Neuron (in vitro differentiated cells): ENCODE measurements at regions not wholly inside any gene's neighbourhood (a gene's known extent, or its start where the extent isn't known, plus 50 kb on each side); places are given as distances from the start of the nearest gene placed in this dataset.
"Not testable (repeated sequence)": the region's sequence is repeated elsewhere in the genome, so short reads cannot be mapped to it uniquely, and the experiment has no call there.

Experiments used
- H2AFZ ChIP-seq: one replicate; pipeline ENCODE4 v1.6.1; 2013; ENCODE audit warnings: low read depth, mild to moderate bottlenecking, inconsistent platforms, low read length, moderate library complexity
- H3K27me3 ChIP-seq: one replicate; pipeline ENCODE4 v1.6.1; 2013; ENCODE audit warnings: low read length; ENCODE audit not compliant: insufficient read depth
- H3K36me3 ChIP-seq: one replicate; pipeline ENCODE4 v1.6.1; 2013; ENCODE audit warnings: low read length; ENCODE audit not compliant: insufficient read depth
- H3K4me1 ChIP-seq: one replicate; pipeline ENCODE4 v1.6.1; 2013; ENCODE audit warnings: low read length; ENCODE audit not compliant: insufficient read depth
- H3K4me3 ChIP-seq: 2 replicates; pipeline ENCODE4 v1.5.1; 2013; ENCODE audit warnings: mild to moderate bottlenecking, low read length, moderate library complexity
- H3K9me3 ChIP-seq: one replicate; pipeline ENCODE4 v1.6.1; 2013; ENCODE audit warnings: low read length

DNA sequence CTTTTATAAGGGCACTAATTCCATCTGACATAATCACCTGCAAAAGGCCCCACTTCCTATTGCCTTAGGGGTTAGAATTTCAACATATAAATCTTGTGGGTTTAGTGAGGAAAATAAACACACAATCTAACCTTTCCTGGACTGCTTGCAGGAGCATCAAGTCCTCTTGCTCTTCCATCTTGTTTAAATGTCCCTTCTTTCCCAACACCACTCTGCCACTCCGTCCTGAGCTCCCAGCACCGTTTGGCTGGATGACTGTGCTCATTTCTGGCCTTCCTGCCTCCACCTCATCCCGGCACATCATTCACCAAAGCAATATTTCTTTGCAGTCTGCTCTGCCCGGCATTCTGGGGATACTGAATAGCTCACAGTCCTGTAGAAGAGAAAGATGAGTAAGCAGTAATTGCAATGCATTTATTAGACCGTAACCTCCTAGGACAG is 247.8 kb downstream of the BCL2 start:
- H3K27me3 ChIP-seq, result peaks cover 2% of the 10 kb centered on the region
- no peaks in the 10 kb centered on the region for H3K36me3 ChIP-seq
- no peak overlapping the region for H2AFZ ChIP-seq
- H3K4me1 ChIP-seq, result peaks cover 3% of the 10 kb centered on the region
- H3K4me3 ChIP-seq, result no peak overlapping the region
- no peaks in the 10 kb centered on the region for H3K9me3 ChIP-seq

DNA sequence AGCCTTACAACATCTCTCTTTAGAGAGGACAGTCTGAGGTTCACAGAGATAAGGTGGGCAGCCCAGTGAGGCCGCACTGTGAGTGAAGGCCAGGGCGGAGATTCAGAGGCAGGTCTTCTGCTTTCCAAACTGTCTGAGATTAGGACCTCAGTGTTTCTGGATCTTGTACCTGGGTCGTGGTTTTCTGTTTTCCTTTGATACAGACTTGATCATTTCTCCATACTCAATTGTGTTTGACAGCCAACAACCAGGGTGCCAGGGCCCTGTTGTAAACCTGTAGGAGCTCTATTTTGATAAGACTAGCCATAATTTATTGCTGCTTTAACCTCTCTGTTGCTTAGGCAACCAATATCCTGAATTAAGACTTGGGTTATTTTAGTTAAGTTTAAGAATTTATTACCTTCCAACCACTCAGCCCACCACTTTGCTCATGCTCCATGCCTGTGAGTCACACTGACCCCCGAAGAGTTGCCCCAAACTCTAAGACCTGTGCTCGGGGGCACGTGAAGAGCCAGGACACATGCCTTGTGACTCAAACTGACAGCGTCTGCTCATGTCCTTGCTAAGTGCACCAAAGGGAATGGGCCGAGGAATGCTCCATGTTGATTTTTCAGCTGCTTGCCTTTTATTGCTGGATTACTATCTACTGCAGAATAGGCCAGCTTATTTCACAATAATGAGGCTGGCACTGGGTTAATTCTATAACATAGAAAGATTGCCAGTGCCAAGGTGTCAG is 248.6 kb downstream of the BCL2 start:
- no peaks in the 10 kb centered on the region for H3K36me3 ChIP-seq
- H3K4me1 ChIP-seq, result peaks cover 3% of the 10 kb centered on the region
- H2AFZ ChIP-seq, result no peak overlapping the region

DNA sequence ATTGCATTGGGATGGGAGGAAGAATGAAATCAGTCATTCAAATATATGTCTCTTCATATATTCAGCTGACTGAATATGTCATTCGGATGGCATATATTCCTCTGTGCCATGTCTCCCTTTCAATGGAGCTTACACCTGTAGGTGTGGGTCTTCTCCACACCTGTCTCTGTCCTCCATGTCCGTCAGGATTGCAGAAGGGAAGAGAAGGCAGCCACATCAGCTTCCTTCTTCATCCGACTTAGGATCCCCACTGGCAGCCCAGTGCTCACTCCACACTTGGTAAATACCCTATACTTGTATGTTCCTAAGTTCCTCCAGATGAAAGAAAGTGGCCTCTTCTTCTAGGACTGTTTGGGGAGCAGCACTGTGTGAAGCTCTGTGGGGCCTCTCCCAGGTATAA is 250.1 kb downstream of the BCL2 start:
- H3K9me3 ChIP-seq, result no peaks in the 10 kb centered on the region
- no peak overlapping the region for H3K4me3 ChIP-seq
- H2AFZ ChIP-seq, result no peak overlapping the region
- no peaks in the 10 kb centered on the region for H3K36me3 ChIP-seq
- no peaks in the 10 kb centered on the region for H3K4me1 ChIP-seq
- peaks cover 2% of the 10 kb centered on the region for H3K27me3 ChIP-seq

More for the DNA sequence above, 248.6 kb downstream of the BCL2 start:
- H3K4me3 ChIP-seq, result no peak overlapping the region
- H3K27me3 ChIP-seq, result peaks cover 2% of the 10 kb centered on the region
- no peaks in the 10 kb centered on the region for H3K9me3 ChIP-seq

DNA sequence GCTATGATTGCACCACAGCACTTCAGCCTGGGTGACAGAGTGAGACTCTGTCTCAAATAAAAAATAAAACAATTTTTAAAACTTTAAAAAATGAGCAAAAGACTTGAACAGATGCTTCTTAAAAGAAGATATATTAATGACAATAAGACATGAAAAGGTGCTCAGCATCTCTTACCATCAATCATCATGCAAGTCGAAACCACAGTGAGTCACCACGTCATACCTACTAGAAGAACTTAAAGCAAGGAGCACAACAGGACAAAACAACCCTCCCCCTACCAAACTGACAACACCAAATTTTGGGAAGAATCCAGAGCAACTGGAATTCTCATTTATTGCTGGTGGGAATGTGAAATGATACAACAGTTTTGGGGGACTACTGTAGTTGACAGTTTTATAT is 251.6 kb downstream of the BCL2 start:
- Histone ChIP-seq H3K9me3 (no peaks in the 10 kb centered on the region), H2AFZ (no peak overlapping the region), H3K27me3 (peaks cover 2% of the 10 kb centered on the region), H3K4me3 (no peak overlapping the region), H3K36me3 (no peaks in the 10 kb centered on the region), H3K4me1 (no peaks in the 10 kb centered on the region)

DNA sequence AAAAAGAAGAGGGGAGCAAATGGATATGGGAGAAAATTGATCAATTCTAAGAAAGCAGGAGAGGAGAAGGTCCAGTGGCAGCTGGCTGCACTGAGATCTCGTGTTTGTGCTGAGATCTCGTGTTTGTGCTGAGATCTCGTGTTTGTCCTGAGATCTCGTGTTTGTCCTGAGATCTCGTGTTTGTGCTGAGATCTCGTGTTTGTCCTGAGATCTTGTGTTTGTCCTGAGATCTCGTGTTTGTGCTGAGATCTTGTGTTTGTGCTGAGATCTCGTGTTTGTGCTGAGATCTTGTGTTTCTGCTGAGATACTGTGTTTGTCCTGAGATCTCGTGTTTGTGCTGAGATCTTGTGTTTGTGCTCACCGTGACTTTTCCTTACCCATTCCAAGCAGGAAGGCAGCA is 254.4 kb downstream of the BCL2 start:
- no peaks in the 10 kb centered on the region for H3K9me3 ChIP-seq
- no peaks in the 10 kb centered on the region for H3K36me3 ChIP-seq
- no peaks in the 10 kb centered on the region for H3K4me1 ChIP-seq
- H3K4me3 ChIP-seq, result no peak overlapping the region
- H3K27me3 ChIP-seq, result peaks cover 1% of the 10 kb centered on the region
- H2AFZ ChIP-seq, result no peak overlapping the region

DNA sequence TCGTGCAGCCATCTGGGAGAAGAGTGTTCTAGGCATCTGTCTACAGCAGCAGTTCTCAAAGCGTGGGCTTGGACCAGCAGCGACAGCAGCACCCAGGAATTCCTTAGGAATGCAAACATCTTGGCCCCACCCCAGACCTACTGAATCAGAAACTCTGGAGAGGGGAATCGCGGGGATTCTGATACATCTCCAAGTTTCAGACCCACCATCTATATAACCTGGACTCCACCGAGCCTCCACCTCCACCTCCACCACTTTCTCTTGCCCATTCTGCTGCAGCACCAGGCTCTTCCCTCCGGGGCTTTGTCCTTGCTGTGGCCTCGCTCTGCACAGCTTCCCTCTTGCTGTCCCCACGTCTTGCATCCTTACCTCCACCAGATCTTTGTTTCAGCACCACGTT is 256.4 kb downstream of the BCL2 start:
- Histone ChIP-seq H2AFZ (no peak overlapping the region), H3K4me1 (no peaks in the 10 kb centered on the region), H3K27me3 (no peaks in the 10 kb centered on the region), H3K36me3 (no peaks in the 10 kb centered on the region), H3K4me3 (no peak overlapping the region), H3K9me3 (no peaks in the 10 kb centered on the region)

DNA sequence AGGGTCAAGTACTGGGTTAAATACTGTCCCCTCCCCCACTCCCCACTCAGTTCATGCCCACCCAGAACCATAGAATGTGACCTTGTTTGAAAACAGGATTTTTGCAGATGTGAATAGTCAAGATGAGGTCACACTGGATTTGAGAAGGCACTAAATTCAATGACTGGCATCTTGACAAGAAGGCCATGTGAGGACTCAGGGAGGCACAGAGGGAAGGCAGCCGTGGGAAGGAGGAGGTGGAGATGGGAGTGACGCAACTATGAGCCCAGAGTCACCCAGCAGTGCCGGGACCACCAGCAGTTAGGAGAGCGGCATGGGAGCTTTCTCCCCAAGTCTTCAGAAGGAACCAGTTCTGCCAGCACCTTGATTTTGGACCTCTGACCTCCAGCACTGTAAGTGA is 257.3 kb downstream of the BCL2 start:
- Histone ChIP-seq H3K36me3 (no peaks in the 10 kb centered on the region), H3K27me3 (no peaks in the 10 kb centered on the region), H3K4me1 (no peaks in the 10 kb centered on the region), H3K9me3 (no peaks in the 10 kb centered on the region), H3K4me3 (no peak overlapping the region), H2AFZ (no peak overlapping the region)

DNA sequence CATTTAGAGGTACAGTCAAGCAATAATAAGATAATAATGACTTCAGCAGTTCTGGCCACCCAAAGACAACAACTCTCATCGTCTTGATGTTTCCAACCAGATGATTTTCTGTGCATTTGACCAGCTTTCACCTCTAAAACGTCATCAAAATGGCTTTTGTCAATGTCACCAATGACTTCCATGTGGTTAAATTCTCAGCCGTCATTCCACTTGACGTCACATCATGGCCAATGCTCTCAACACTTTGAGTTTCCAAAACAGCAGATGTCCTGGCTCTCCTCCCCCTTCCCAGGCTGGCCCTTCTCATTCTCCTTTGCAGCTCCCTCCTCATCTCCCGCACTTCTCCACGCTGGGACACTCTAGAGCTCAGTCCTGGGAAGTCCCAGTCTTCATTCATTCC is 258.3 kb downstream of the BCL2 start:
- Histone ChIP-seq H3K4me1 (no peaks in the 10 kb centered on the region), H2AFZ (no peak overlapping the region), H3K36me3 (no peaks in the 10 kb centered on the region), H3K27me3 (no peaks in the 10 kb centered on the region), H3K4me3 (no peak overlapping the region), H3K9me3 (no peaks in the 10 kb centered on the region)

DNA sequence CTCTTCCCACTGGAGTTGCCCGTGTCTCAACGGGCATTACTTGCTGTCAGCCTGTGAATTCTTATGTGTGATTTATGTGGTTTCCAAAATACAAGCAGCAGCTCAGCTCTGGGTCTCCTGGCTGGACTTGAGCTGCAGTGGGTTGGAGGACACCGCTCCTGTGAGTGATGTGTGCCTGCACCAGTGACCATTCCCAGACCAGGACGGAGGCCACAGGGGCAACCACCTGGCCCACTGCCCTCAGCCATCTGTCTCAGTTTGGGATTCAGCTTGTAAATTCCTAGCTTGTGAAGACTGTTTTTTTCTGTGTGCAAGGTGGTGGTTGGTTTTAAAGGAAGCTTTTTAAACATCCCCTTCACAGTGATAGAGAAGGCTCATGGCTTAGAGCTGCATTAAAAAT is 261.0 kb downstream of the BCL2 start:
- H3K4me1 ChIP-seq, result no peaks in the 10 kb centered on the region
- no peaks in the 10 kb centered on the region for H3K9me3 ChIP-seq
- no peaks in the 10 kb centered on the region for H3K36me3 ChIP-seq

DNA sequence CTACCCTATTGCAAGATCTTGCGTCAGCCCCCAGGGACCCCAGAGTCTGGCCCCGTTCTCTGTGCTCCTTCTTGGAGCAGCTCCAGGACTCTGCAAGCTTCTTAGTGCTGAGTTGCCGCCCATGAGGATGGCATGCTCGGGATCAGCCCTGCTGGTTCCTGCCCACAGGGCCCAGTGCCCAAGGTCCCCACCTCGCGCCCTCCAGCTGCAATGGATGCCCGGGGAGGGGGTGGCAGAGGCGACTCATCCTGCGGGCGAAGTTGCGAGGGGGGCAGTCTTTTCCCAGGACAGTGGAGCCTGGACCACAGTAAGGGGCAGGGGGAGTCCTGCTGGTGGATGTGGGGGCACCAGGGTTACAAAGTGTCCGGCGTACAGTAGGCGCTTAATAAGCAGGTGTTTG is 261.9 kb downstream of the BCL2 start:
- Histone ChIP-seq H2AFZ (no peak overlapping the region), H3K4me1 (no peaks in the 10 kb centered on the region), H3K9me3 (no peaks in the 10 kb centered on the region), H3K27me3 (no peaks in the 10 kb centered on the region), H3K4me3 (no peak overlapping the region), H3K36me3 (no peaks in the 10 kb centered on the region)

More for the DNA sequence above, 261.0 kb downstream of the BCL2 start:
- no peak overlapping the region for H3K4me3 ChIP-seq
- H3K27me3 ChIP-seq, result no peaks in the 10 kb centered on the region
- H2AFZ ChIP-seq, result no peak overlapping the region

DNA sequence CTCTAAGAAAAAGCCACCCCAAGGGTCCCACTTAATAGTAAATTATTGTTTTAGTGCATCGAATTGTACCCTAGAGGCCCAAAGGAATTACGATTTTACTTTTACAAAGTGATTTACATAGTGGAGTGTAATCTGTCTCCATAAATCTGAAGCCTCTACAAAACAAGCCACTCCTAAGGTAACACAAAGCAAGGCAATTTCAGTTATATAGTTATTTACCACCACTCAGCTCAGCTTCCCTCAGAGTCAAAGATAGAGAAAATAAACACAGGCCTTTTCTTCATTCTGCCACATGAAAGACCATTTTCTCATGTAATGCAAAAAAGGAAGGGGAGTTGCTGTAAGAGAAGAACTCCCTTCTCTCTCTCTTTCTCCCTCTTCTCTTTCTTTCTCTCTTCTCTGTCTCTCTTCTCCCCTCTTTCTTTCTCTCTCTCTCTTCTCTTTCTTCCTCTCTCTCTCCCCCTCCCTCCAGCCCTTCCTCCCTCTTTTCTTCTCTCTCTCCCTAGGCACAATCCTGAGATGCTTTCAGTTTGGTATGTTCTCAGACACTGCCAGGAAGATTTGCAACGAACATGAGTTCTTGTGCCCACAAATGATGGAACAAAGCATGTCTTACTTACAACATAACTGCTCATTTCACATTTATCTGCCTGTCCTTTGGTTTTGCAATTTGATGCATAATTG is 264.5 kb downstream of the BCL2 start:
- no peaks in the 10 kb centered on the region for H3K4me1 ChIP-seq
- no peak overlapping the region for H3K4me3 ChIP-seq
- H2AFZ ChIP-seq, result peak overlapping the region; percentile 2
- H3K9me3 ChIP-seq, result no peaks in the 10 kb centered on the region
- peaks cover 3% of the 10 kb centered on the region for H3K27me3 ChIP-seq
- no peaks in the 10 kb centered on the region for H3K36me3 ChIP-seq

DNA sequence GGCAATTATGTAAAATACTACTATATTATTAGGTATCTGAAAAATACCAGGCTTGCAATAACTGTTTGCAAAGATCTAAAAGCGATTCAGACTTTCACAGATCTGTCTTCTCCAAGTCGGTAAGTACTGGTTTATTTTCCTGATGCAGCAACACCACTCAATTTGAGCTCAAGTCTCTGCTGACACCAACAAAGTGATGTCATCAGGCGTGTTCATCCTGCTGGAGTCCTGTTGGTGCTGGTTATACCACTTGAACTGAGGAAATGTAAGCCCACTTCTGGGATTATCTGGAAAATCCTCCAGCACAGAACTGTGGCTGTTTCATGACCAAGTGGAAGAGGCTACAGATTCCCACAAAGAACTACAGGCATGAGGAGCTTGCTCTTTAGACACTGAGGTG is 267.6 kb downstream of the BCL2 start:
- no peak overlapping the region for H3K4me3 ChIP-seq
- H3K36me3 ChIP-seq, result no peaks in the 10 kb centered on the region
- no peaks in the 10 kb centered on the region for H3K9me3 ChIP-seq
- H2AFZ ChIP-seq, result no peak overlapping the region
- no peaks in the 10 kb centered on the region for H3K4me1 ChIP-seq
- H3K27me3 ChIP-seq, result peaks cover 3% of the 10 kb centered on the region

DNA sequence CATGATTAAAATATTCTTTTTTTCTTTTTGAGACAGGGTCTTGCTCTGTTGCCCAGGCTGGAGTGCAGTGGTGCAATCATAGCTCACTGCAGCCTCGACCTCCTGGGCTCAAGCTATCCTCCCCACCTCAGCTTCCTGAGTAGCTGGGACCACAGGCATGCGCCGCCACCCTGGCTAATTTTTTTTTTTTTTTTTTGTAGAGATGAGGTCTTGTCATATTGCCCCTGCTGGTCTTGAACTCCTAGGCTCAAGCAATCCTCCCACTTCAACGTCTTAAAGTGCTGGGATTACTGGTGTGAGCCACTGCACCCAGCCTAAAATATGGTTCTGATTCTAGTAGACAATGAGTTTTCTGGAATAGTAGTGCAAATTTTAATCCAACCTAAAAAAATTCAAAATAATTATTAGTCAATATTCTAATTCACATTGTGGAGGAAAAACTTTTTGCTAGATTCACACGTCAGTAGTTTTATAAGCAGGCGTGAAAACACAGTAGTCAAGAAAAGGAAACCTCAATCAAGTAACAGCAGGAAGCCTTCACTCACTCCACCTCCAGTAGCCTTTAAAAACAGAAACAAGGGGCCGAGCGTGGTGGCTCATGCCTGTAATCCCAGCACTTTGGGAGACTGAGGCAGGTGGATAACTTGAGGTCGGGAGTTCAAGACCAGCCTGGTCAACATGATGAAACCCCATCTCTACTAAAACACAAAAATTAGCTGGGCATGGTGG is 268.7 kb downstream of the BCL2 start:
- H3K36me3 ChIP-seq, H3K4me3 ChIP-seq, H3K4me1 ChIP-seq, H2AFZ ChIP-seq, H3K27me3 ChIP-seq, H3K9me3 ChIP-seq: not testable (repeated sequence)
